GM23338 (cell line): ENCODE measurements at regions not wholly inside any gene's neighbourhood (a gene's known extent, or its start where the extent isn't known, plus 50 kb on each side); places are given as distances from the start of the nearest gene placed in this dataset.
A peak's percentile ranks its signal among the peaks of the same experiment; 100 is the strongest.

Experiments
- ATAC-seq: fragments of 200-7000 bp; cut with Tn5 transposase; 3 replicates; pipeline ENCODE4 v1.9.1; 2020
- DNase-seq: peaks from one replicate; pipeline ENCODE4 v3.0.0-alpha.2; 2015; ENCODE audit warnings: low spot score
- H2AFZ ChIP-seq: fragments of 200-600 bp; sonication (generic); 2 replicates; pipeline ENCODE4 v1.8.0; 2016; ENCODE audit warnings: antibody characterized with exemption, mild to moderate bottlenecking, moderate library complexity
- H3F3A ChIP-seq: fragments of 200-600 bp; sonication (generic); replicated peaks from 2 replicates; pipeline ENCODE4 v1.8.0; 2017; ENCODE audit warnings: antibody characterized with exemption, mixed run types, low read depth
- H3K27ac ChIP-seq: fragments of 200-600 bp; sonication (generic); 2 replicates; pipeline ENCODE4 v1.6.1; 2016; ENCODE audit warnings: low read depth
- H3K27me3 ChIP-seq: fragments of 200-600 bp; sonication (generic); 2 replicates; pipeline ENCODE4 v1.8.0; 2016; ENCODE audit warnings: mild to moderate bottlenecking, mixed run types, moderate library complexity; ENCODE audit not compliant: insufficient read depth
- H3K36me3 ChIP-seq: fragments of 200-600 bp; sonication (generic); 2 replicates; pipeline ENCODE4 v1.8.0; 2016; ENCODE audit warnings: mild to moderate bottlenecking; ENCODE audit not compliant: insufficient read depth
- H3K4me1 ChIP-seq: fragments of 200-600 bp; sonication (generic); 2 replicates; pipeline ENCODE4 v1.8.0; 2016; ENCODE audit warnings: mild to moderate bottlenecking, moderate library complexity; ENCODE audit not compliant: insufficient read depth
- H3K4me2 ChIP-seq: fragments of 200-600 bp; sonication (generic); 2 replicates; pipeline ENCODE4 v1.7.1; 2017; ENCODE audit warnings: mixed run types
- H3K4me3 ChIP-seq: fragments of 200-600 bp; sonication (generic); 2 replicates; pipeline ENCODE4 v1.6.1; 2016; ENCODE audit warnings: mixed run types
- H3K79me2 ChIP-seq: fragments of 200-600 bp; sonication (generic); replicated peaks from 2 replicates; pipeline ENCODE4 v1.8.0; 2017; ENCODE audit warnings: mild to moderate bottlenecking; ENCODE audit not compliant: insufficient read depth
- H3K9me2 ChIP-seq: fragments of 200-600 bp; sonication (generic); 2 replicates; pipeline ENCODE4 v1.8.0; 2017; ENCODE audit not compliant: insufficient read depth
- H4K20me1 ChIP-seq: fragments of 200-600 bp; sonication (generic); replicated peaks from 2 replicates; pipeline ENCODE4 v1.8.0; 2017; ENCODE audit warnings: mild to moderate bottlenecking; ENCODE audit not compliant: insufficient read depth
- H3K27ac Mint-ChIP-seq: 2 replicates; pipeline ENCODE4 v1.8.0; 2020; ENCODE audit warnings: inconsistent platforms, mild to moderate bottlenecking, moderate library complexity, mixed read lengths
- H3K27me3 Mint-ChIP-seq: 3 replicates; pipeline ENCODE4 v1.8.0; 2022; ENCODE audit warnings: low read depth, mild to moderate bottlenecking, moderate library complexity, mixed read lengths, inconsistent platforms; ENCODE audit not compliant: insufficient read depth, poor library complexity
- H3K36me3 Mint-ChIP-seq: 3 replicates; pipeline ENCODE4 v1.8.0; 2021; ENCODE audit warnings: low read depth, mild to moderate bottlenecking, inconsistent platforms, moderate library complexity, mixed read lengths
- H3K4me1 Mint-ChIP-seq: 3 replicates; pipeline ENCODE4 v1.8.0; 2020; ENCODE audit warnings: mild to moderate bottlenecking, inconsistent platforms, mixed read lengths
- H3K4me3 Mint-ChIP-seq: 3 replicates; pipeline ENCODE4 v1.8.0; 2021; ENCODE audit warnings: moderate library complexity, mild to moderate bottlenecking, inconsistent platforms, mixed read lengths
- H3K9me3 Mint-ChIP-seq: 3 replicates; pipeline ENCODE4 v1.8.0; 2020; ENCODE audit warnings: moderate library complexity, mild to moderate bottlenecking, inconsistent platforms, mixed read lengths
- CREB1 ChIP-seq: fragments of 250-450 bp; sonication (Bioruptor Pico); IDR thresholded peaks from 2 replicates; pipeline ENCODE4 v1.5.0; 2020; ENCODE audit warnings: low read depth, mild to moderate bottlenecking, moderate library complexity
- CTCF ChIP-seq, 2 experiments: fragments of 200-600 bp in 1 of 2; sonication (generic) in 1 of 2; conservative IDR thresholded peaks; 2 replicates each; pipeline versions ENCODE4 v1.5.1 to v1.6.1; 2016 to 2017; ENCODE audit warnings: antibody characterized with exemption in 2 of 2, low read depth in 2 of 2, mild to moderate bottlenecking in 2 of 2, moderate library complexity in 1 of 2
- ETS1 ChIP-seq: IDR thresholded peaks from 2 replicates; pipeline ENCODE4 v1.6.1; 2016; ENCODE audit warnings: antibody characterized with exemption
- EZH2 ChIP-seq: fragments of 200-600 bp; sonication (generic); IDR thresholded peaks from one replicate; pipeline ENCODE4 v1.8.0; 2017; ENCODE audit warnings: antibody characterized with exemption, mild to moderate bottlenecking, low read depth; ENCODE audit not compliant: unreplicated experiment
- EZH2phosphoT487 ChIP-seq: fragments of 200-600 bp; sonication (generic); IDR thresholded peaks from one replicate; pipeline ENCODE4 v1.8.1; 2018; ENCODE audit warnings: antibody characterized with exemption; ENCODE audit not compliant: unreplicated experiment
- JUNB ChIP-seq: IDR thresholded peaks from one replicate; pipeline ENCODE4 v1.6.1; 2016; ENCODE audit warnings: antibody characterized with exemption; ENCODE audit not compliant: unreplicated experiment
- NANOG ChIP-seq: IDR thresholded peaks from 2 replicates; pipeline ENCODE4 v1.6.1; 2016; ENCODE audit warnings: antibody characterized with exemption, borderline replicate concordance
- POLR2AphosphoS5 ChIP-seq: IDR thresholded peaks from 2 replicates; pipeline ENCODE4 v1.6.1; 2016; ENCODE audit warnings: antibody characterized with exemption, low read depth
- REST ChIP-seq: IDR thresholded peaks from one replicate; pipeline ENCODE4 v1.6.1; 2018; ENCODE audit warnings: antibody characterized with exemption; ENCODE audit not compliant: unreplicated experiment
- STAT1 ChIP-seq: IDR thresholded peaks from one replicate; pipeline ENCODE4 v1.6.1; 2016; ENCODE audit warnings: antibody characterized with exemption; ENCODE audit not compliant: unreplicated experiment
- ZNF114 ChIP-seq: fragments of 250-450 bp; sonication (Bioruptor Pico); IDR thresholded peaks from 2 replicates; pipeline ENCODE4 v1.5.0; 2020; ENCODE audit warnings: mild to moderate bottlenecking, moderate library complexity
- ZNF331 ChIP-seq: fragments of 250-450 bp; sonication (Bioruptor Pico); IDR thresholded peaks from 2 replicates; pipeline ENCODE4 v1.5.0; 2020; ENCODE audit warnings: low read depth, mild to moderate bottlenecking, moderate library complexity
- ZNF462 ChIP-seq: fragments of 250-450 bp; sonication (Bioruptor Pico); IDR thresholded peaks from 2 replicates; pipeline ENCODE4 v1.5.0; 2020; ENCODE audit warnings: mild to moderate bottlenecking, moderate library complexity

GRCh38 chr4:138908134-138908533 is 107.4 kb upstream of the NOCT start:
- Histone ChIP-seq H3K9me2 (0 out of 2 replicates have a peak, but pooled peaks cover 5% of the 10 kb centered on the region), H3K27ac (no peak overlapping the region), H4K20me1 (no peaks in the 10 kb centered on the region), H3F3A (no peaks in the 10 kb centered on the region), H3K79me2 (no peaks in the 10 kb centered on the region), H3K4me1 (peaks cover 16% of the 10 kb centered on the region), H3K36me3 (no peaks in the 10 kb centered on the region), H3K4me2 (no peak overlapping the region), H3K27me3 (no peaks in the 10 kb centered on the region), H2AFZ (peak overlapping the region; percentile 38; the same call in 1 of the 2 replicates), H3K4me3 (no peak overlapping the region)
- H3K27me3 Mint-ChIP-seq = peaks cover 7% of the 10 kb centered on the region
- no peak for DNase-seq
- peaks cover 6% of the 10 kb centered on the region; the same call in 2 of the 3 replicates for H3K36me3 Mint-ChIP-seq
- H3K9me3 Mint-ChIP-seq = peaks cover 9% of the 10 kb centered on the region; the same call in 2 of the 3 replicates
- H3K4me1 Mint-ChIP-seq = peaks cover 19% of the 10 kb centered on the region
- ATAC-seq = no peak
- no peak overlapping the region for H3K4me3 Mint-ChIP-seq
- no peak overlapping the region for H3K27ac Mint-ChIP-seq
- TF ChIP-seq CREB1 (CRISPR knock-in tag) = no peak
- TF ChIP-seq EZH2phosphoT487 = no peak
- no peak for TF ChIP-seq REST
- no peak for TF ChIP-seq JUNB
- TF ChIP-seq CTCF (conservative IDR thresholded peaks at IDR 0.05; ENCODE audit: low read depth in 2 of 2) = no peak
- TF ChIP-seq STAT1 = no peak
- no peak for TF ChIP-seq ETS1
- no peak for TF ChIP-seq ZNF462 (CRISPR knock-in tag)
- TF ChIP-seq ZNF114 (CRISPR knock-in tag) = no peak
- TF ChIP-seq NANOG = no peak
- TF ChIP-seq EZH2 = no peak
- TF ChIP-seq ZNF331 (CRISPR knock-in tag) = no peak
- TF ChIP-seq POLR2AphosphoS5 = no peak
